HCT116 (cell line): ENCODE measurements at regions not wholly inside any gene's neighbourhood (a gene's known extent, or its start where the extent isn't known, plus 50 kb on each side); places are given as distances from the start of the nearest gene placed in this dataset.

Source experiments
- ATAC-seq: fragments of 200-7000 bp; cut with Tn5 transposase; 2 replicates; pipeline ENCODE4 v1.9.1; 2020; ENCODE audit warnings: mild to moderate bottlenecking, moderate library complexity
- BruUV-seq: library from RNA; stranded (reverse); fragments of 400-500 nt; replicated peaks from 2 replicates; lab custom pipeline; 2021; lab: Mats Ljungman, UMichigan
- CTCF ChIA-PET: fragments of 300-600 bp; sonication (Branson Sonifier 250); formaldehyde crosslinking; loops from one replicate; lab custom pipeline; 2021; ENCODE audit warnings: antibody characterized with exemption; lab: Charles Lee
- POLR2A ChIA-PET: fragments of 300-600, 350-600 bp; sonication (Branson Sonifier 250); formaldehyde crosslinking; loops from one replicate; lab custom pipeline; 2021; ENCODE audit warnings: antibody characterized with exemption; lab: Charles Lee
- RAD21 ChIA-PET, 2 experiments: fragments of 300-600 bp; sonication (Branson Sonifier 250); formaldehyde crosslinking; loops; one replicate each; lab custom pipeline; 2023; ENCODE audit warnings: low total read pairs in 2 of 2; ENCODE audit not compliant: uncharacterized antibody in 2 of 2, unreplicated experiment in 2 of 2, low non-redundant PET in 1 of 2; lab: Charles Lee
- DNase-seq: peaks from one replicate; pipeline ENCODE4 v3.0.0-alpha.2; 2010; ENCODE audit warnings: low read depth, low spot score
- H2AFZ ChIP-seq: fragments of 200-600 bp; shearing (Covaris generic), sonication (generic); 2 replicates; pipeline ENCODE4 v1.6.1; 2017; ENCODE audit warnings: low read depth, mixed run types, mixed read lengths, antibody characterized with exemption, low read length; ENCODE audit not compliant: poor library complexity, severe bottlenecking
- H3K27ac ChIP-seq: 2 replicates; pipeline ENCODE4 v1.5.1; 2012; ENCODE audit warnings: low read depth, low read length
- H3K27me3 ChIP-seq: fragments of 200-600 bp; sonication (generic); 2 replicates; pipeline ENCODE4 v1.6.1; 2016; ENCODE audit warnings: mixed run types, low read length, mixed read lengths; ENCODE audit not compliant: insufficient read depth
- H3K36me3 ChIP-seq, 2 experiments: fragments of 200-500 bp in 1 of 2; fragments of 200-600 bp in 1 of 2; sonication (Bioruptor generic) in 1 of 2; sonication (generic) in 1 of 2; 2 replicates each; pipeline versions ENCODE4 v1.5.1 to v1.6.1; 2014 to 2016; ENCODE audit warnings: low read length in 2 of 2, inconsistent platforms in 1 of 2, mixed read lengths in 1 of 2, mixed run types in 1 of 2; ENCODE audit not compliant: insufficient read depth in 2 of 2, control insufficient read depth in 1 of 2
- H3K4me1 ChIP-seq, 2 experiments: fragments of 200-600 bp in 1 of 2; sonication (generic) in 1 of 2; 2 replicates each; pipeline versions ENCODE4 v1.5.1 to v1.6.1; 2012 to 2017; ENCODE audit warnings: low read length in 2 of 2, inconsistent platforms in 1 of 2, mild to moderate bottlenecking in 1 of 2, mixed read lengths in 1 of 2, mixed run types in 1 of 2, moderate library complexity in 1 of 2; ENCODE audit not compliant: insufficient read depth in 2 of 2, control insufficient read depth in 1 of 2
- H3K4me2 ChIP-seq: fragments of 200-600 bp; sonication (generic); 2 replicates; pipeline ENCODE4 v1.6.1; 2017; ENCODE audit warnings: mixed run types, low read length, mixed read lengths
- H3K4me3 ChIP-seq, 2 experiments: fragments of 200-600 bp in 1 of 2; sonication (generic) in 1 of 2; replicated peaks in 1 of 2; 2 replicates each; pipeline ENCODE4 v1.5.1; 2011 to 2016; ENCODE audit warnings: low read length in 2 of 2, control low read depth in 1 of 2, low read depth in 1 of 2, mild to moderate bottlenecking in 1 of 2, mixed read lengths in 1 of 2, mixed run types in 1 of 2
- H3K79me2 ChIP-seq: fragments of 200-600 bp; sonication (generic); 2 replicates; pipeline ENCODE4 v1.6.1; 2017; ENCODE audit warnings: mild to moderate bottlenecking, mixed run types, low read length, moderate library complexity, mixed read lengths; ENCODE audit not compliant: insufficient read depth
- H3K9ac ChIP-seq: fragments of 200-600 bp; sonication (generic); 2 replicates; pipeline ENCODE4 v1.6.1; 2016; ENCODE audit warnings: low read length, mixed read lengths
- H3K9me2 ChIP-seq: fragments of 200-600 bp; sonication (generic), shearing (Covaris generic); 2 replicates; pipeline ENCODE4 v1.6.1; 2017; ENCODE audit warnings: mixed run types, mild to moderate bottlenecking, moderate library complexity; ENCODE audit not compliant: insufficient read depth
- H3K9me3 ChIP-seq, 2 experiments: fragments of 200-500 bp in 1 of 2; fragments of 200-600 bp in 1 of 2; sonication (Bioruptor generic) in 1 of 2; sonication (generic) in 1 of 2; 2 replicates each; pipeline ENCODE4 v1.6.1; 2014 to 2017; ENCODE audit warnings: low read length in 2 of 2, mixed read lengths in 2 of 2, inconsistent platforms in 1 of 2, low read depth in 1 of 2, mild to moderate bottlenecking in 1 of 2, mixed run types in 1 of 2, moderate library complexity in 1 of 2; ENCODE audit not compliant: control insufficient read depth in 1 of 2, insufficient read depth in 1 of 2
- H4K20me1 ChIP-seq: fragments of 200-600 bp; sonication (generic), shearing (Covaris generic); 2 replicates; pipeline ENCODE4 v1.6.1; 2017; ENCODE audit warnings: mixed run types, mild to moderate bottlenecking, moderate library complexity; ENCODE audit not compliant: insufficient read depth
- ATF3 ChIP-seq: IDR thresholded peaks from 2 replicates; pipeline ENCODE4 v1.6.1; 2012
- CBX3 ChIP-seq: IDR thresholded peaks from 2 replicates; pipeline ENCODE4 v1.6.1; 2012; ENCODE audit warnings: low read depth
- CTCF ChIP-seq, 3 experiments: fragments of 200-600 bp in 1 of 3; sonication (generic) in 1 of 3; IDR thresholded peaks in 2 of 3; conservative IDR thresholded peaks in 1 of 3; 2 replicates each; pipeline ENCODE4 v1.5.1; 2012 to 2017; ENCODE audit warnings: low read depth in 2 of 3, low read length in 2 of 3, antibody characterized with exemption in 1 of 3, borderline replicate concordance in 1 of 3, control low read depth in 1 of 3, mild to moderate bottlenecking in 1 of 3, mixed read lengths in 1 of 3, mixed run types in 1 of 3, moderate library complexity in 1 of 3; ENCODE audit not compliant: insufficient read depth in 1 of 3
- EGR1 ChIP-seq: IDR thresholded peaks from 2 replicates; pipeline ENCODE4 v1.6.1; 2012; ENCODE audit warnings: low read depth
- ELF1 ChIP-seq: IDR thresholded peaks from 2 replicates; pipeline ENCODE4 v1.6.1; 2012; ENCODE audit warnings: low read depth, borderline replicate concordance
- EZH2 ChIP-seq: fragments of 200-600 bp; sonication (generic); IDR thresholded peaks from 2 replicates; pipeline ENCODE4 v1.6.1; 2017; ENCODE audit warnings: antibody characterized with exemption, mixed run types
- EZH2phosphoT487 ChIP-seq: fragments of 200-600 bp; IDR thresholded peaks from 2 replicates; pipeline ENCODE4 v1.6.1; 2018; ENCODE audit warnings: antibody characterized with exemption, borderline replicate concordance
- FOSL1 ChIP-seq: IDR thresholded peaks from 2 replicates; pipeline ENCODE4 v1.6.1; 2012; ENCODE audit warnings: low read depth
- POLR2A ChIP-seq: IDR thresholded peaks from 2 replicates; pipeline ENCODE4 v1.7.0; 2011; ENCODE audit warnings: borderline replicate concordance; ENCODE audit not compliant: insufficient read depth, insufficient read length; ENCODE audit errors: extremely low read depth
- POLR2AphosphoS5 ChIP-seq: IDR thresholded peaks from 2 replicates; pipeline ENCODE4 v1.6.1; 2011; ENCODE audit warnings: mild to moderate bottlenecking, low read depth, low read length, moderate library complexity
- RAD21 ChIP-seq: IDR thresholded peaks from 2 replicates; pipeline ENCODE4 v1.6.1; 2012; ENCODE audit warnings: low read depth, mild to moderate bottlenecking
- SRF ChIP-seq: IDR thresholded peaks from 2 replicates; pipeline ENCODE4 v1.6.1; 2012; ENCODE audit warnings: low read depth
- TCF7L2 ChIP-seq: IDR thresholded peaks from 2 replicates; pipeline ENCODE4 v1.7.0; 2011; ENCODE audit warnings: borderline replicate concordance, inconsistent platforms; ENCODE audit not compliant: insufficient read depth, insufficient read length; ENCODE audit errors: extremely low read depth
- YY1 ChIP-seq: IDR thresholded peaks from 2 replicates; pipeline ENCODE4 v1.6.1; 2011; ENCODE audit warnings: low read length, low read depth, moderate library complexity, mild to moderate bottlenecking; ENCODE audit not compliant: insufficient replicate concordance; ENCODE audit errors: extremely low read depth
- ZBTB33 ChIP-seq: IDR thresholded peaks from 2 replicates; pipeline ENCODE4 v1.6.1; 2011; ENCODE audit warnings: mild to moderate bottlenecking, low read length, moderate library complexity; ENCODE audit not compliant: insufficient replicate concordance; ENCODE audit errors: extremely low read depth
- ZFX ChIP-seq: fragments of 450-650 bp; IDR thresholded peaks from 2 replicates; pipeline ENCODE4 v1.6.1; 2017
- ZNF274 ChIP-seq: fragments of 200-500 bp; sonication (Bioruptor generic); IDR thresholded peaks from 2 replicates; pipeline ENCODE4 v1.6.1; 2014; ENCODE audit warnings: mild to moderate bottlenecking, low read depth, low read length, inconsistent platforms
- intact Hi-C: fragments of 100-400 bp; cut with micrococcal nuclease; formaldehyde crosslinking; loops from 2 replicates; pipeline ENCODE4 v1.10.0; 2022

GRCh38 chr21:35538386-35538785 lies 489.3 kb upstream of the RUNX1 start (continued):
- TF ChIP-seq ZBTB33 (no peak), ZNF274 (no peak), FOSL1 (no peak), EZH2 (no peak), YY1 (no peak), RAD21 (no peak), CTCF (IDR thresholded peaks at IDR 0.05 in 2 of 3, conservative IDR thresholded peaks at IDR 0.05 in 1 of 3; ENCODE audit: borderline replicate concordance in 1 of 3, insufficient read depth in 1 of 3, low read depth in 2 of 3, low read length in 2 of 3) (no peak)

- TF ChIP-seq FOSL1 (no peak), EGR1 (no peak), ELF1 (no peak), YY1 (no peak), POLR2A (no peak), CBX3 (no peak), POLR2AphosphoS5 (no peak), EZH2phosphoT487 (no peak), TCF7L2 (no peak), EZH2 (no peak), SRF (no peak), RAD21 (no peak), ATF3 (no peak), ZFX (no peak)
- CTCF ChIA-PET, result no interaction called here
- Histone ChIP-seq H2AFZ (no peak overlapping the region), H3K36me3 (no peaks in the 10 kb centered on the region), H3K4me2 (no peak overlapping the region), H3K9me2 (no peaks in the 10 kb centered on the region), H3K27me3 (no peaks in the 10 kb centered on the region), H3K79me2 (no peaks in the 10 kb centered on the region), H3K27ac (no peak overlapping the region), H4K20me1 (no peaks in the 10 kb centered on the region), H3K9ac (no peak overlapping the region), H3K4me3 (no peak overlapping the region), H3K4me1 (no peaks in the 10 kb centered on the region), H3K9me3 (no peaks in the 10 kb centered on the region)
- ATAC-seq (no peak), DNase-seq (no peak)
- intact Hi-C loops, result no loop called here
- POLR2A ChIA-PET, result no interaction called here
- RAD21 ChIA-PET, result no interaction called here
- BruUV-seq, result no TSS peak
Observed at GRCh38 chr21:35537604-35538003, 488.5 kb upstream of the RUNX1 start.
